GM18870 (cell line): ENCODE measurements at regions not wholly inside any gene's neighbourhood (a gene's known extent, or its start where the extent isn't known, plus 50 kb on each side); places are given as distances from the start of the nearest gene placed in this dataset.
"Not testable (repeated sequence)": the region's sequence is repeated elsewhere in the genome, so short reads cannot be mapped to it uniquely, and the experiment has no call there.

ENCODE experiments used
- ATAC-seq: cut with Tn5 transposase; IDR thresholded peaks from one replicate; pipeline ENCODE4 v1.9.1; 2021; ENCODE audit warnings: moderate library complexity; ENCODE audit not compliant: unreplicated experiment

DNA sequence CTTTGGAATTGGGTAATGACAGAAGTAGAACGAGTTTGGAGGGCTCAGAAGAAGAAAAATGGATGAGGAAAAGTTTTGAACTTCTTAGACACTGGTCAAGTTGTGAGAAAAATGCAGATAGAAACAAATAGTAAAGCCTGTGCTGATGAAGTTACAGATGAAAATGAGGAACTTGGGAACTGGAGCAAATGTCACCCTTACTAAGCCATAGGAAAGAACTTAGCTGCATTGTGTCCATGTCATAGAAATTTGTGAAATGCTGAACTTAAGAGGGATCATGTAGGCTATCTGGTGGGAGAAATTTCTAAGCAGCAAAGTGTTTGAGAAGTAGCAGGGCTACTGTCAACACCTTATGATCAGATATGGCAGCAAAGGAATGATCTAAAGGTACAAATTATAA, 289.2 kb upstream of the PCDH9 start:
- ATAC-seq: no peak

- no peak for ATAC-seq
Measured at GRCh38 chr13:67518785-67519184, 288.6 kb upstream of the PCDH9 start.

DNA sequence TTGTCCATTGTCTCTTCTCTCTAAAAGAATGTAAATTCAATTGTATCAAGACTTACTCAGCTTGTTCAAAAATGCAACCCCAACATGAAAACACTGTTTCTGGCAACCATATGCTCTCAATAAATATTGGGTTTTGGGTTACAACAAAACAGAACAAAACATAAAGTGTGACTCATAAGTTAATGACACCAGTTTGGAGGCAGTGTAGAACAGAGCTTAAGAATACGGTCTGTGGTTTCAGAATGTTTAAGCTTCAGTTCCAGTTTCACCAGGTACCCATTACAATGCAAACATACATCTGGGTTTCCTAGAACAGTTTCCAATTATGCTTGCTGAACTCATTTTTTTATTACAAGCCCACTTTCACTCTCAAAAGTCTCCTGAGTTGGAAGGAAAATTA, 285.8 kb upstream of the PCDH9 start:
- ATAC-seq: peak; percentile 83

DNA sequence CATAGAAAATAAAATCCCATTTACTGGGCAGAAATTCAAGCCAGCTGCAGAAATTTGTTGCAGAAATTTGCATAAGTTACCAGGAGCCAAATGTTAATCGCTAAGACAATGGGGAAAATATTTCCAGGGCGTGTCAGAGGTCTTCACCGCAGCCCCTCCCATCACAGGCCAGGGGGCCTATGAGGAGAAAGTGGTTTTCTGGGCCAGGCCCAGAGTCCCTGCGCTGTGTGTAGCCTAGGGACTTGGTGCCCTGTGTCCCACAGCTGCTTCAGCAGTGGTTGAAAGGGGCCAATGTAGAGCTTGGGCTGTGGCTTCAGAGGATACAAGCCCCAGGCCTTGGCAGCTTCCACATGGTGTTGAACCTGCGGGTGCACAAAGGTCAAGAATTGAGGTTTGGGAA, 278.9 kb upstream of the PCDH9 start:
- ATAC-seq: no peak

- ATAC-seq: not testable (repeated sequence)
Measured at GRCh38 chr13:67508275-67508674, 278.1 kb upstream of the PCDH9 start.

DNA sequence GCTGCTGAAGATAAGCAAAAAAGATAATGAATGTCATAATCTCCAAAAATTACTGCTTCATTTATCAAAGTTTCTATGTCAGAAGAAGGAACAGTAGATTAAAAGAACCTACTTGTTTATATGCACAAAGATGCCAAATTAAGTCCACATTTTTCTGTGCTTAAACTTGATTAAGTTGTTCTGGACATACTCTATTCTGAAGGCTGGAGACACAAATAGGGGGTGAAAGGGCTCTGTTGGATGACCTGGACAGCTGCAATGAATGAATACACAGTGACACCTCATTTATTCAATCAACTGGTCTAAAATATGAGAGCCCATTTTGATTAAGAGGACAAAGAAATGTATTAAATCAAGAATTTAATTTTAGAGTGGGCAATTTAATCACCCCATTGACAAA, 276.3 kb upstream of the PCDH9 start:
- ATAC-seq: no peak

GRCh38 chr13:67505376-67505775, 275.2 kb upstream of the PCDH9 start:
- no peak for ATAC-seq

DNA sequence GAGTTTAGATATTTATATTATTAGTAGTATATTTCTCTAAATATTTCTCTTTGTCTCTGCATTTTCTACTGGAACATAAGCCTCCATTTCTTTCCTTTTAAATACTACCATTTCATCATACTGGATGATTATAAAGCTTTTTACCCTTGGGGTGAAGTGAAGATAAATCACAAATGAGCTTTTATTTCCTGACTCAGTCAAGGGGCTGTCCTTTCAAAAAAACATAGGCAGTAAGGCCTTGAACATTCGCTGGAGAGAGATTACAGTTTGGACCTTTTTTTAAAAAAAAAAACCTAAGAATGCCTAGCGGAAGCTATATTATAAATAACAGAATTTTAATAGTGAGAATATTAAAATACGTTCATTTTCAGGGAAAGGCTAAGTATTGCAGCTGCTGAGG, 268.8 kb upstream of the PCDH9 start:
- ATAC-seq: no peak

DNA sequence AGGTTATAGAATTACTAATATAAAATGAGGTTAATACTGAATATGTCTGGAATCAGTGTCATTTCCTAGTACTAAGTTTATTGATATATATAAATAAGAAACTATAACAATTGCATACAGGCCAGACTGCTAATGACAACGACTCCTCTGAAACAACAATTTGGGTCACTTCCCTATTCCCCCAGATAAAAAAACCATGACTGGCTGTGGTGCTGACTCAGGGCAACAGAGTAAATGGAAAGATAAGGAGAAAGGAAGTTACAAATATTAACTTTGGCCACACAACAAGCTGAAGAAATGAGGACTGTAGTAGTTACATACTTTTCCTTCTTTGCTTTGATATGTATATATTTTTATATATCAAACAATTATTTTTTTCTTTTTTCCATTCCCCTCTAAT, 263.7 kb upstream of the PCDH9 start:
- no peak for ATAC-seq

GRCh38 chr13:67489016-67489415, 258.9 kb upstream of the PCDH9 start:
- no peak for ATAC-seq

DNA sequence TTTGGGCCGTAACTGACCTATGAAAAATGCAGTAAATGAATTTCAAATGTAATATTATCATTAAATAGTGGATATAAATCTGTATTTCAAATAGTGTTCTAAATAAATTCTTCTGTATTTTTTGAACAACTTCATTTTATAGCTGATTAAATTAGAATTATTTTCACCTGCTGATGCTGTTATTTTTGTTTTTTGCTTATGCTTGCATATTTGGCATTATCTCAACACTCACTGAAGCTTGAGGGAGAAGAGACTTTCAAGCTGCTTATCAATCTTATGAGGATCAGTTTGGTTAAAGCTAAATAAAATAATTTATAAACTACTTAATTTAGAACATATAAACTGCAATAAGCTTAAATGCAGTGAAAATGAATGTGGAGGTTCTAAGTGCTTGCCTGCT, 251.3 kb upstream of the PCDH9 start:
- ATAC-seq: no peak

DNA sequence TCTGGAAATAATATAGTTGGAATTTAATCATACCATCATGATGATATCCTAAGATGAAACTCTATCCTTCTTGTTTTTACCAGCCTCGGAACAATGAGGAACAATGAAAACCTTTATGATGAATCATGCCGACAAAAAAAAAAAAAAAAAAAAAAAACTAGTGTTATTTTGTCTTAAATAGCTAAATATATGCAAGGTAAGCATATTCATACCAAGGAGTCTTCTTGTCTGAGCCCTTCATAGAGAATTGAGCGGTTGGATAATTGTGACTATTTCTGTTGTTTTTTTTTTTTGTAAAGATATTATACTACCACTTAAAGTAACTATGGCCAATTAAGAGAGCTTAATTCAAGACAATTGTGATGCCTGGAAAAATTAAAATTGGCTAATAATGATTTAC, 244.0 kb upstream of the PCDH9 start:
- ATAC-seq: no peak

- no peak for ATAC-seq
Measured at GRCh38 chr13:67469623-67470022, 239.5 kb upstream of the PCDH9 start.

- ATAC-seq: no peak
Measured at GRCh38 chr13:67466569-67466968, 236.4 kb upstream of the PCDH9 start.

DNA sequence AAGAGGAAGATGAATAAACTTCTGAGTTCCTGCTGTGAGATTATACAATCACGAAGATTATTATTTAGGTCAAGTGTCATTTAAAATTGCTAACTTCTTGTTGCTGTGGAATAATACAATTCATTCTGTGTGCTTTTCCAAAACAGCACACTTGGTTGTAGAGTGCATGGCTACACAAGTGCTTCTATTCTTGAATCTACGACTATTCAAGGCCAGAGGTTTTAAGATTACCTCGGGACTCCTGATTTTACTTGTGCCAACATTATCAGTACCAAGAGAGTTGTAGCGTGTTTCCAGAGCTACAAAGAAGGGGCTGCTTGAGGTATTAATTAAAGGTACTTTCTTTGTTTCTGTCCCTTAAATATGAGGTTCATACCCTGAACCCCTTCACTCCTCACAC, 234.0 kb upstream of the PCDH9 start:
- no peak for ATAC-seq

GRCh38 chr13:67462098-67462497, 232.0 kb upstream of the PCDH9 start:
- ATAC-seq: no peak

- ATAC-seq: not testable (repeated sequence)
Measured at GRCh38 chr13:67452526-67452925, 222.4 kb upstream of the PCDH9 start.

- no peak for ATAC-seq
Measured at GRCh38 chr13:67445436-67445835, 215.3 kb upstream of the PCDH9 start.

GRCh38 chr13:67443923-67444322, 213.8 kb upstream of the PCDH9 start:
- ATAC-seq: no peak

- no peak for ATAC-seq
Measured at GRCh38 chr13:67440236-67440975, 210.3 kb upstream of the PCDH9 start.

DNA sequence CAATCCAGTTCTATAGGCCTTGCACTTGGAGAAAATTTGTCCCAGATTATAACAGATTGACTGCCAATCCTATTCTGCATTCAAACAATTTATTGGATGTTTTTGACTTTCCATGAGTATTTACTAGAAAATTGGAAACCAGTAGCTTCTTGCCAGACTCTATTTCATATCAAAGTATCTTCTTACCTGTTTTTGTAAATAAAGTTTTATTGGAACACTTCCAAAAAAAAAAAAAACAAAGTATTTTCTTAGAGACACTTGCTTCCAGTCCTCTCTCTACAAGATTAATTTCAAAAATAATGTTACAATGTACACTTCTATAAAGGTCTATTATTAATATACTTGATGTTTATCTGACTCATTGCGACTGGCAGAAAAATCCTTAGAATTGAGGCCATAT, 209.2 kb upstream of the PCDH9 start:
- no peak for ATAC-seq

DNA sequence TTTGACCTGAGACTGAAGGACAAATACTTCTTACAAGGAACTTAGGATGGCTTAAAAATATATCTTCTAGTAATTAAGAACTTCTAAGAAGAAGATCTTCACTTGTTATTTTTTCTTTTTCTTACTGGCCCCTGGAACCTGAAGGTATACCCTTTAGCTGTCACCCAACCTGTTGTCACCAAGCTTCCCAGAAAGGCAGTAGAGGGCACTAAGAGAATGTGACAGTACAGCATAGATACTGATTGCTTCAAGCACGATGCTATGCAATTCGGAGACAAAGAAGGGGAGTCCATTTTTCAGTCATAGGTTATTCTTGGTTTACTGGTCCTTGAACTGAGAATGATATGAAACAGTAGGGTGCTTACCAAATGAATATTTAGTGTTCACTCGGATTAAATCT, 208.3 kb upstream of the PCDH9 start:
- ATAC-seq: no peak

DNA sequence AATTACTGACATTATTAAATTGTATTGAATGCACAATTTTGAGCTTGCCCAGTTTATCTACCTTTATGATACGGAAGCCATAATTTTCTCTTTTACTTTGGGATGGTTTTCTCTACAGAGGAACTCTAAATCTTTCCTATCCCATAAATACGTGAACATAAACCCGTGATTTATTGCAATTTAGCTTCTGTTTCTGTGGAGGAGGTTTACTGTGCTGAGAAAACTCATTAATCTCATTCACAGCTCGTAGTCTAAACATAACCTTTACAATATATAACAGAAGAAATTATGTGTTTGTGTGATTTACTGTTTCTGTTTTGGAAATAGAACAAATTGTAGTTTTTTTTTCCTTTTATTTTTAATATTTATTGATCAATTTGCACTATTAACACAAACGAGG, 207.1 kb upstream of the PCDH9 start:
- ATAC-seq: no peak
